Heart left ventricle (tissue), 16 donors: ENCODE measurements at regions not wholly inside any gene's neighbourhood (a gene's known extent, or its start where the extent isn't known, plus 50 kb on each side); places are given as distances from the start of the nearest gene placed in this dataset.

Source experiments
- ATAC-seq, 4 donors: fragments of 200-7000 bp; cut with Tn5 transposase; one replicate each; pipeline ENCODE4 v1.9.1; 2020 to 2022; ENCODE audit warnings: moderate library complexity in 4 of 4, mild to moderate bottlenecking in 3 of 4, moderate number of reproducible peaks in 1 of 4
- DNase-seq, 5 donors: peaks; one replicate each; pipeline ENCODE4 v3.0.0-alpha.2; 2020
- H3K27ac ChIP-seq, 12 donors: fragments of 200-600 bp; sonication (generic) in 4 of 12; one replicate each; pipeline versions ENCODE4 v1.5.0 to v1.8.0; 2016 to 2022; ENCODE audit warnings: mild to moderate bottlenecking in 2 of 12
- H3K27me3 ChIP-seq, 9 donors: fragments of 200-600 bp; sonication (generic) in 2 of 9; one replicate each; pipeline versions ENCODE4 v1.5.1 to v1.8.0; 2016 to 2022; ENCODE audit warnings: mild to moderate bottlenecking in 3 of 9
- H3K36me3 ChIP-seq, 9 donors: fragments of 200-600 bp; sonication (generic) in 2 of 9; one replicate each; pipeline versions ENCODE4 v1.5.0 to v1.8.0; 2018 to 2022; ENCODE audit warnings: mild to moderate bottlenecking in 2 of 9
- H3K4me1 ChIP-seq, 12 donors: fragments of 200-600 bp; sonication (generic) in 4 of 12; one replicate each; pipeline versions ENCODE4 v1.5.0 to v1.8.0; 2016 to 2022; ENCODE audit warnings: mild to moderate bottlenecking in 3 of 12
- H3K4me3 ChIP-seq, 12 donors: fragments of 200-600 bp; sonication (generic) in 4 of 12; one replicate each; pipeline versions ENCODE4 v1.5.0 to v1.8.0; 2017 to 2022; ENCODE audit warnings: mild to moderate bottlenecking in 9 of 12, moderate library complexity in 4 of 12
- H3K9me3 ChIP-seq, 12 donors: fragments of 200-600 bp; sonication (generic) in 4 of 12; one replicate each; pipeline versions ENCODE4 v1.5.0 to v1.8.0; 2016 to 2022; ENCODE audit warnings: mild to moderate bottlenecking in 1 of 12
- POLR2A ChIP-seq, 2 donors: fragments of 450-650 bp; IDR thresholded peaks; one replicate each; pipeline ENCODE4 v1.6.1; 2017; ENCODE audit warnings: antibody characterized with exemption in 2 of 2, mild to moderate bottlenecking in 2 of 2, moderate library complexity in 2 of 2
- WGBS, 4 donors: extraction: QIAGEN DNeasy Blood & Tissue Kit in 2 of 4; methylation state at CpG; one replicate each; pipeline versions ENCODE4 v1.1.5 to v1.1.7; 2013 to 2018; 5-methylcytosine and 5-hydroxymethylcytosine counted together
- intact Hi-C, 10 donors: fragments of 100-400 bp; cut with DNase I; formaldehyde crosslinking; loops; one replicate each; pipeline versions ENCODE4 v1.11.1 to v1.14.2; 2022
- TF ChIP-seq, protein P1 (sequence below), 12 donors: fragments of 200-600 bp; sonication (generic) in 4 of 12; IDR thresholded peaks; one replicate each; pipeline versions ENCODE4 v1.5.0 to v1.8.0; 2018 to 2022; ENCODE audit warnings: antibody characterized with exemption in 12 of 12, mild to moderate bottlenecking in 5 of 12
- donor health status: ischemic (EF 13 %, LVEDD 7.1; RV severe dilation, severe dysfunction).
- donor health status: healthy with polysubstance abuse.
- donor health status: DM: no; HTN: yes; CAD: no.
- donor health status: DM: no; HTN: no; CAD: no.
- donor health status: ischemic (EF 25% LVEDD 6.9; RV normal size, moderate dysfunction).
- donor health status: ischemic (EF 25% LVEDD 5.7; RV mildly dilated, moderate dysfunction).
- donor health status: healthy.
- donor health status: DM: yes; HTN: yes; CAD: no.
- donor health status: ischemic (EF 35%, LVEDD 5.7; RV mildly dilated, moderate dysfunction).
- donor health status: nonischemic (EF 11% LVEDD 7.7; RV severe dilation, severe dysfunction).
- donor health status: DM: yes; HTN: yes; CAD: no.
- donor health status: PGD.
- donor health status: ischemic (EF 29% LVEDD 5.4; RV normal size, mild dysfunction).
- donor health status: nonischemic (EF 23%, LVEDD 6.1; RV moderate dilation, normal function).

DNA sequence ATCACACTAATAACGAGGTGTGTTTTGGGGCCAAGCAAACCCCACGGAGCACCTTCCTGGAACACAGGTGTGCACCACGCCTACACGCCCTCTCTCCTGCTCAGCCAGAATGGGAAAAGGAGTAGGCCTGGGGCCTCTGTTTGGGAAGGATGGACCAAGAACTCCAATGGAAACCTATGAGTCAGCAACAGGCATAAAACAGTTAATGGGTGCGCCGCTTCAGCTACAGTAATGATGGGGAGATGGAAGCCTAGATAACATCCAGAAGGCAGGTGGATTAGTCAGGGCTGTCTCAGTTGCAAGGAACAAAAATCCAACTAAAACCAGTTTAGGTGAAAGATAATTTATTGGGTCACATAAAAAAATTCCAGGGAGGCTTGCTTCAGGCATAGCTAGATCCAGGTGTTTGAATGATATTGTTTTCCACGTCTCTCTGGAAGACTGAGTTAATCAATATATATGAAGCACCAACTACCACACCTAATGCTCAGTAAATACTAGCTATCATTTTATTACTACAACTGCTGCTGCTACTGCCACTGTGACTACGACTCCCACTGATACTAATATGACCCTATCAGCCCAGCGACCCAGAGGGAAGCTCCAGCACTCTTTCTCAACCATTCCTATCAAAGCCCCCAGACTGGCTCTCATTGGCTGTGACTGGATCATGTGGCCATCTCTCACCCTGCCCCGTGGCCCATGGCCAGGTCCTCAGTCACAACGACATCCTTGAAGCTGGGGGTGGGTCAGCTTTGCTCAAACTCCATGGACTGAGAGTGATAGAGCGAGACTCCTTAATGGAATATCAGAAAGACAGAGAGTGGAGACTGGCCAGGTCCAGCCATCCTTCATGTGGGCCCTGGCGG lies 155.2 kb upstream of the PTPN1 start:
- Histone ChIP-seq H3K36me3 (no peaks in the 10 kb centered on the region), H3K4me3 (no peak overlapping the region), H3K4me1 (peaks cover 0 to 31% (median 0%) of the 10 kb centered on the region in 12 donors), H3K9me3 (no peaks in the 10 kb centered on the region), H3K27me3 (no peaks in the 10 kb centered on the region), H3K27ac (no peak overlapping the region)
- intact Hi-C loops: no loop called here
- ATAC-seq: no peak
- 72 to 84% (median 84%) methylated on average over 13 of the region's 13 CpGs for WGBS, 4 donors
- TF ChIP-seq, protein P1, sequence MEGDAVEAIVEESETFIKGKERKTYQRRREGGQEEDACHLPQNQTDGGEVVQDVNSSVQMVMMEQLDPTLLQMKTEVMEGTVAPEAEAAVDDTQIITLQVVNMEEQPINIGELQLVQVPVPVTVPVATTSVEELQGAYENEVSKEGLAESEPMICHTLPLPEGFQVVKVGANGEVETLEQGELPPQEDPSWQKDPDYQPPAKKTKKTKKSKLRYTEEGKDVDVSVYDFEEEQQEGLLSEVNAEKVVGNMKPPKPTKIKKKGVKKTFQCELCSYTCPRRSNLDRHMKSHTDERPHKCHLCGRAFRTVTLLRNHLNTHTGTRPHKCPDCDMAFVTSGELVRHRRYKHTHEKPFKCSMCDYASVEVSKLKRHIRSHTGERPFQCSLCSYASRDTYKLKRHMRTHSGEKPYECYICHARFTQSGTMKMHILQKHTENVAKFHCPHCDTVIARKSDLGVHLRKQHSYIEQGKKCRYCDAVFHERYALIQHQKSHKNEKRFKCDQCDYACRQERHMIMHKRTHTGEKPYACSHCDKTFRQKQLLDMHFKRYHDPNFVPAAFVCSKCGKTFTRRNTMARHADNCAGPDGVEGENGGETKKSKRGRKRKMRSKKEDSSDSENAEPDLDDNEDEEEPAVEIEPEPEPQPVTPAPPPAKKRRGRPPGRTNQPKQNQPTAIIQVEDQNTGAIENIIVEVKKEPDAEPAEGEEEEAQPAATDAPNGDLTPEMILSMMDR (IDR thresholded peaks at IDR 0.05): no peak
- TF ChIP-seq POLR2A (IDR thresholded peaks at IDR 0.05): no peak
- peak in 2 of 5 donors; percentile 12 to 16 for DNase-seq

DNA sequence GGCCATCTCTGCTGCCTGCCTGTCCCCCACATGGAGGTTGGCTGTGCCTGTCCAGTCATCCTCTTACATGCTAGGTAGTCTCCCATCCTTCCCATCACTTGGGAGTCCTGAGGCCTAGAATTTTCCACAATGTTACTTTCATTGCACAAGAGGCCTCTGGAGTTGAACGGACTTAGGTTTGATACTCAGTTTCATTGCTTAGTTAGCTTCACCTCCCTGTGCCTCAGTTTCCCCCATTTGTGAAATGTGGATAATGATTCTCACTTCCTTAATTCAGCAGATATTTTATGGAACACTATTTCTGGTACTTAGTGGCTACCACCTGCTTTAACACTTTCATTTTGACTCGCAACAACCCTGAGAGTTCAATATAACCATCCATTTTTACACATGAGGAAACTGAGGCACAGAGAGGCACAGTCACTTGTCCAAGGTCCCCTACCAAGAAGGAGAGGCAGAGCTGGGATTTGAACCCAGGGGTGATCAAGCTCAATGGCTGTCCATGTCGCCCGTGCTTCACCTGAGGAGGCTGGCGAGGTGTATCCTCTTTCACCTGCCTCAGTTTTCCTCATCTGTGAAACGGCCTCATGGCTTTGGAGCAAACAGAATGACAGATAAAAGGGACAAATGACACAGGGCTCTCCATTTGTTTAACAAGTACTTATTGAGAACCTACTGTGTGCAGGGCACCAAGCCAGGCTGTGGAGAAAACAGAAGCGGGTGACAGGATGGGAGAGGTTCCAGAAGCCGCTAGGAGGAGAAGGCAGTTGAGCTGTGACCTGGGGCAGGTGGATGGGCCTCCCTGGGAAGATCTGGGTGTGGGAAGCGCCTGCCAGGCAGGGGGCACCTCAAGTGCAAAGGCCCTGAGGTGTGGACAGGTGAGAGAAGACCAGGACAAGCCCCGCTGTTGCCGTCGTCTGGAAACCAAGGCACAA lies 154.3 kb upstream of the PTPN1 start:
- peak in 1 of 5 donors; percentile 14 for DNase-seq
- Histone ChIP-seq H3K27ac (no peak overlapping the region), H3K36me3 (no peaks in the 10 kb centered on the region), H3K4me1 (peaks cover 0 to 22% (median 0%) of the 10 kb centered on the region in 12 donors), H3K27me3 (no peaks in the 10 kb centered on the region), H3K4me3 (no peak overlapping the region), H3K9me3 (no peaks in the 10 kb centered on the region)
- intact Hi-C loops: no loop called here
- no peak for TF ChIP-seq POLR2A (IDR thresholded peaks at IDR 0.05)
- TF ChIP-seq, protein P1 (IDR thresholded peaks at IDR 0.05): no peak
- WGBS, 4 donors: 77 to 87% (median 81%) methylated on average over 12 of the region's 12 CpGs
- no peak for ATAC-seq

DNA sequence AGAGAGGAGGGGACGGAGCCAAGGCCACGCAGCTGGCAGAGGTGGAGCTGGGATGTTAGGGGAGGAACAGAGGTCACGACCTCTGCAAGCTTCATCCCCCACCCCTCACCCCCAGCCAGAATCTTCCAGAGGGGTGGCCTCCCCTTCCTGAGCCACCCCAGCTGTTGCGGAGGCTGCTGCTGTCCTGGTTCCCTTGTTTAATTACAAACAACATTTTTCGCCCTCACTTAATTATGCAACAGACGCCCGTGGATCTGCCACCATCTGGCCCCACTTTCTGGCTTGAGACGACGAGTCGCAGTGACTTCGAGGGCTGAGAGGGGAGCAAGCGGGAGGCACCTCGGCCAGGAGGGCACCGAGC lies 153.7 kb upstream of the PTPN1 start:
- Histone ChIP-seq H3K4me1 (peaks cover 0 to 20% (median 0%) of the 10 kb centered on the region in 12 donors), H3K36me3 (no peaks in the 10 kb centered on the region), H3K27me3 (no peaks in the 10 kb centered on the region), H3K4me3 (no peak overlapping the region), H3K27ac (no peak overlapping the region), H3K9me3 (no peaks in the 10 kb centered on the region)
- no peak for ATAC-seq
- TF ChIP-seq, protein P1 (IDR thresholded peaks at IDR 0.05): no peak
- TF ChIP-seq POLR2A (IDR thresholded peaks at IDR 0.05): no peak
- intact Hi-C loops: no loop called here
- peak in 2 of 5 donors; percentile 14 to 42 for DNase-seq
- WGBS, 4 donors: 75 to 81% (median 78%) methylated on average over 10 to 14 of the region's 14 CpGs
